ENCODE measurements at regions not wholly inside any gene's neighbourhood (a gene's known extent, or its start where the extent isn't known, plus 50 kb on each side); places are given as distances from the start of the nearest gene placed in this dataset.
"Not testable (repeated sequence)": the region's sequence is repeated elsewhere in the genome, so short reads cannot be mapped to it uniquely, and the experiment has no call there.

DNA sequence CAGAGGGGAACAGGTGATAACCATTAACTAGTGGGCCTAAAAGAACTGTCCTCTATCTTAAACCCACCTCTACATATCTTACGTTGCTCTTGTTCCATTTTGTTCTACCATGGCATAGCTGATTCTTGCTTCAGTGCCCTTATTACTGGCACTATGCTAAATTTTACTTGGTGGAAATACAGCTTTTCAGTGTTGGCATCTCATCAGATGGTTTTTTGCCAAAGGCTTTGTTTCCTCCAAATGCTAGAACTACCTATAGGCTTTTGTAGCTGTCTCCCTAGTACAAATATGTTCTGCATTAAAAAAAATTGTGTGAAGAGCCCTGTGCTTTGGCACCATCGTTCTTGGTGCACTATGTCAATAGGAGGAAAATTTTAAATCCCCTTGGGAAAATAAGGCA lies 145.0 kb upstream of the ZBTB20 start:
- Histone ChIP-seq H2AFZ (no peak overlapping the region), H3K4me3 (ENCODE audit: low read depth, low read length) (no peak overlapping the region), H3K4me2 (ENCODE audit: low read length) (no peak overlapping the region), H3K36me3 (ENCODE audit: control insufficient read depth, insufficient read depth, low read length) (no peaks in the 10 kb centered on the region), H3K27me3 (ENCODE audit: control insufficient read depth, insufficient read depth, low read length) (no peaks in the 10 kb centered on the region), H3K9ac (no peak overlapping the region), H3K9me3 (ENCODE audit: control insufficient read depth, low read length) (no peaks in the 10 kb centered on the region), H3K4me1 (no peaks in the 10 kb centered on the region), H3K79me2 (no peaks in the 10 kb centered on the region), H3K27ac (no peak overlapping the region)
- TF ChIP-seq, protein P1, sequence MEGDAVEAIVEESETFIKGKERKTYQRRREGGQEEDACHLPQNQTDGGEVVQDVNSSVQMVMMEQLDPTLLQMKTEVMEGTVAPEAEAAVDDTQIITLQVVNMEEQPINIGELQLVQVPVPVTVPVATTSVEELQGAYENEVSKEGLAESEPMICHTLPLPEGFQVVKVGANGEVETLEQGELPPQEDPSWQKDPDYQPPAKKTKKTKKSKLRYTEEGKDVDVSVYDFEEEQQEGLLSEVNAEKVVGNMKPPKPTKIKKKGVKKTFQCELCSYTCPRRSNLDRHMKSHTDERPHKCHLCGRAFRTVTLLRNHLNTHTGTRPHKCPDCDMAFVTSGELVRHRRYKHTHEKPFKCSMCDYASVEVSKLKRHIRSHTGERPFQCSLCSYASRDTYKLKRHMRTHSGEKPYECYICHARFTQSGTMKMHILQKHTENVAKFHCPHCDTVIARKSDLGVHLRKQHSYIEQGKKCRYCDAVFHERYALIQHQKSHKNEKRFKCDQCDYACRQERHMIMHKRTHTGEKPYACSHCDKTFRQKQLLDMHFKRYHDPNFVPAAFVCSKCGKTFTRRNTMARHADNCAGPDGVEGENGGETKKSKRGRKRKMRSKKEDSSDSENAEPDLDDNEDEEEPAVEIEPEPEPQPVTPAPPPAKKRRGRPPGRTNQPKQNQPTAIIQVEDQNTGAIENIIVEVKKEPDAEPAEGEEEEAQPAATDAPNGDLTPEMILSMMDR (IDR thresholded peaks at IDR 0.05), result no peak

DNA sequence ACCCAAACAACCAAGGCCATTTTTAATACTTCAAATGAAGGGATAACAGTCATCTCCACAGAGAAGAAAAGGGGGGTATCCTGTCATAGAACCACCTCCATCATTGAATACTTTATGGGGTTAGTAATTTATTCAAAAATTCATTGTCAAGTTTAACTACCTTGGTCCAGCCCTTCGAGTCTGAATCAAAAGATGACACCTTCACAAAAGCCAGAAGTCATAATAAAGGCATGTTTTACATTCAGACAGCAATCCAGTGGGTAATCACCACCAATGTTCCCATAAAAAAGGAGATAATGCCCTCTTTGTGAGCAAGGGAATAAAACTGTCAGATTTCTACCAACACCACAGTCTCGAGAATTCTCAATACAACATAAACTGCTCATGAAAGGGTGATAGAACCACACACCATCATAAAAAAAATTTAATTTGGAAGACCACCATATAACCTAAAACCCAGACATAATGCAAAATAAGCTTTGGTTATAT lies 145.6 kb upstream of the ZBTB20 start:
- TF ChIP-seq, protein P1 (IDR thresholded peaks at IDR 0.05), result no peak
- no peaks in the 10 kb centered on the region for H3K4me1 ChIP-seq
- H3K79me2 ChIP-seq, result no peaks in the 10 kb centered on the region
- no peaks in the 10 kb centered on the region for H3K9me3 ChIP-seq (ENCODE audit: control insufficient read depth, low read length)
- H2AFZ ChIP-seq, result no peak overlapping the region
- no peaks in the 10 kb centered on the region for H3K36me3 ChIP-seq (ENCODE audit: control insufficient read depth, insufficient read depth, low read length)
- H3K9ac ChIP-seq, result no peak overlapping the region
- H3K27ac ChIP-seq, result no peak overlapping the region
- no peak overlapping the region for H3K4me3 ChIP-seq (ENCODE audit: low read depth, low read length)
- no peaks in the 10 kb centered on the region for H3K27me3 ChIP-seq (ENCODE audit: control insufficient read depth, insufficient read depth, low read length)
- H3K4me2 ChIP-seq (ENCODE audit: low read length), result no peak overlapping the region

DNA sequence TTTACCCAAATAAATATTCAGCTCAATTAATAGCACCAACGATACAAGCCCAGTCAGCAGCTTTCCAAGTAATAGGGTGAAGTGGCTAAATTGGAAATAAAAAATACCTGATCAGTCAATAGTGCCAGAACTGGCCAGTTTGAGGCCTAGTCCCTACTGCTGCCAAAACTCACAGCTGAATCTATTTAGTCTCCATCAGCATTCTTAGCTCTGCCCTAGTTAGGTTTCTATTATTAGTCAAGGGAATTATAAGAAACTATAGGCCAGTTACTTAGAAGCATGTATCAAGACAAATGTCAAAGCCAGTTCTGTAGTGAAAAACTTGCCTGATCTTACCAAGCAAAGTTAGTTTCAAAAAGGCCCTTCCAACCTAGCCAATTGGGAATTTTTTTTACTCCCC lies 146.2 kb upstream of the ZBTB20 start:
- no peak overlapping the region for H3K27ac ChIP-seq
- no peak overlapping the region for H2AFZ ChIP-seq
- no peaks in the 10 kb centered on the region for H3K27me3 ChIP-seq (ENCODE audit: control insufficient read depth, insufficient read depth, low read length)
- no peak overlapping the region for H3K4me3 ChIP-seq (ENCODE audit: low read depth, low read length)
- no peak overlapping the region for H3K4me2 ChIP-seq (ENCODE audit: low read length)
- H3K4me1 ChIP-seq, result no peaks in the 10 kb centered on the region
- H3K79me2 ChIP-seq, result no peaks in the 10 kb centered on the region
- TF ChIP-seq, protein P1 (IDR thresholded peaks at IDR 0.05), result no peak
- no peak overlapping the region for H3K9ac ChIP-seq
- no peaks in the 10 kb centered on the region for H3K9me3 ChIP-seq (ENCODE audit: control insufficient read depth, low read length)
- H3K36me3 ChIP-seq (ENCODE audit: control insufficient read depth, insufficient read depth, low read length), result no peaks in the 10 kb centered on the region

DNA sequence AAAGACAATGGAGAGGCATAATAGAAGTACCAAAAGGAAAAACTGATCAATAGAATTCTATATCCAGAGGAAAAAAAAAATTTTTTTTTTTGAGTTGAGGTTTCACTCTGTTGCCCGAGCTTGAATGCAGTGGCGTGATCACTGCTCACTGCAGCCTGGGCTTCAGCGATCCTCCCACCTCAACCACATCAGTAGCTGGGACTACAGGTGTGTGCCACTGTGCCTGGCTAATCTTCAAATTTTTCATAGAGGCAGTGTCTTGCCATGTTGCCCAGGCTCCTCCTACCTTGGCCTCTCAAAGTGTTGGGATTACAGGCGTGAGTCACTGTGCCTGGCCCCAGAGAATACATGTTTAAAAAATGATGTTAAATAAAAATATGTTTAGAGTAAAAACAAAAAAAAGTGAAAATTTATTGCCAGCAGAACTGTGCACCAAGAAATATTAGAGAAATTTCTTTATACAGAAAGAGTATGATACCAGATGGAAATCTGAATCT lies 154.3 kb upstream of the ZBTB20 start:
- Histone ChIP-seq H3K79me2 (no peaks in the 10 kb centered on the region), H3K27ac (no peak overlapping the region), H3K36me3 (ENCODE audit: control insufficient read depth, insufficient read depth, low read length) (no peaks in the 10 kb centered on the region), H3K4me3 (ENCODE audit: low read depth, low read length) (no peak overlapping the region), H2AFZ (no peak overlapping the region), H3K27me3 (ENCODE audit: control insufficient read depth, insufficient read depth, low read length) (no peaks in the 10 kb centered on the region), H3K4me2 (ENCODE audit: low read length) (no peak overlapping the region), H3K4me1 (no peaks in the 10 kb centered on the region), H3K9me3 (ENCODE audit: control insufficient read depth, low read length) (no peaks in the 10 kb centered on the region), H3K9ac (no peak overlapping the region)
- TF ChIP-seq, protein P1 (IDR thresholded peaks at IDR 0.05), result no peak

DNA sequence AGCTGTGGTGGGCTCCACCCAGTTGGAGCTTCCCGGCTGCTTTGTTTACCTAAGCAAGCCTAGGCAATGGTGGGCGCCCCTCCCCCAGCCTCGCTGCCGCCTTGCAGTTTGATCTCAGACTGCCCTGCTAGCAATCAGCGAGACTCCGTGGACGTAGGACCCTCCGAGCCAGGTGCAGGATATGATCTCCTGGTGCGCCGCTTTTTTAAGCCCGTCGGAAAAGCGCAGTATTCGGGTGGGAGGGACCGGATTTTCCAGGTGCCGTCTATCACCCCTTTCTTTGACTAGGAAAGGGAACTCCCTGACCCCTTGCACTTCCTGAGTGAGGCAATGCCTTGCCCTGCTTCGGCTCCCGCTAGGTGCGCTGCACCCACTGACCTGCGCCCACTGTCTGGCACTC lies 170.9 kb upstream of the ZBTB20 start:
- H3K36me3 ChIP-seq (ENCODE audit: control insufficient read depth, insufficient read depth, low read length); H3K4me1 ChIP-seq; H3K4me2 ChIP-seq (ENCODE audit: low read length); H3K27ac ChIP-seq; H3K27me3 ChIP-seq (ENCODE audit: control insufficient read depth, insufficient read depth, low read length); H3K4me3 ChIP-seq (ENCODE audit: low read depth, low read length); H3K79me2 ChIP-seq; H3K9ac ChIP-seq; H2AFZ ChIP-seq; H3K9me3 ChIP-seq (ENCODE audit: control insufficient read depth, low read length): not testable (repeated sequence)
